GM19328 (cell line): ENCODE measurements at regions not wholly inside any gene's neighbourhood (a gene's known extent, or its start where the extent isn't known, plus 50 kb on each side); places are given as distances from the start of the nearest gene placed in this dataset.

Experiments used
- ATAC-seq: cut with Tn5 transposase; IDR thresholded peaks from one replicate; pipeline ENCODE4 v1.9.1; 2021; ENCODE audit warnings: mild to moderate bottlenecking, moderate library complexity; ENCODE audit not compliant: unreplicated experiment

DNA sequence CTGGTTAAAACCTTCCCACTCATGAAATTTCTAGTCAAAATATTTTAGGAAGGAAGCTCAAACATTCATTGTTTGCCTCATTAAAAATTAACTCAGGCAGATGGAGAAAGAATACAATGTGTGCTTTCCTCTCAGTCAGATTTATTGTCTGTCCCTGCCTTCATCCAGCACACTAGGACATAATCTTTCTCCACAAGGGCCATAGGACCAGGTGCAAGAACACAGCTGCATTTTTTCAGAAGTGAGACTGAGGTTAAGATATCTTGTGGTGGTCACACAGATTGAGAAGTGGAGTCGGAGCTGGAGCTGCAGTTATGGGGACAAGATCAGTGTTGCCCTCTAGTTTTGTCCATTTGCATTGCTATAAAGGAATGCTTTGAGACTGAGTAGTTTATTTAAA is 666.3 kb downstream of the CCSER2 start:
- no peak for ATAC-seq

DNA sequence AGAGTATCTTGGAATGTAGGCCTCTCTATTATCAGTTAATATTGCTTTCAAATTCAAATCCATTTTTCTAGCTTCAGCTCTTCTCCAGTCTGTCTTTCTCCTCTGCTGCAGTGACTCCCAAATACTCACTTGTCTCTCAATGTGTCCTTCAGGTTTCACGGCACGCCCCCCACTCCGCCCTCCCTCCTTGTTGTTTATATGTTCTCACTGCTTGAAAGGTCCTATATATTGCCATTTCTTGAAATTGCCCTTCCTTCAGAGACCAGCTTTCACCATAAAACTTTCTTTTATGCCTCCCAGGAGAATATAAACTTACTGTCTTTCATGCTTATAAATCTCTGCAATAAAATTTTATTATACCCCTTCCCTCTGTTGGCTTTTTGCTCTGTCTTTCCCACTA is 668.2 kb downstream of the CCSER2 start:
- ATAC-seq = no peak

DNA sequence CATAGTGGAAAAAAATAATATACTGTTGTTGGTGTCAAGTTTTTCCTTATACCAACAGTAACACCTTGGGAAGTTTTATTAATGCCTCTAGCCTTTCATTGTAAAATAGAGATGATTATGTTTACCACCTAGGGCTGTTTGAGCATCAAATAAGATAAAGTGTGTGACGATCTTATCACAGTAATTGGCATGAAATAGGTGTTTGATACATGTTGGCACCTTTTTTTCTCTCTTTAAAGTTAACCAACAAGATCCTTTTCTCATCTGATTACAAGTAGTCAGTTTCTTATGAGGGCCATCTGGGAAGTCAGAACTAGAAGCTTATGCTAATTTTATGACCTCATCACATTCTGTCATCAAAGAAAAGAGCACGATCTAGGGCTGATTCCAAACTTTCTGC is 669.5 kb downstream of the CCSER2 start:
- no peak for ATAC-seq

DNA sequence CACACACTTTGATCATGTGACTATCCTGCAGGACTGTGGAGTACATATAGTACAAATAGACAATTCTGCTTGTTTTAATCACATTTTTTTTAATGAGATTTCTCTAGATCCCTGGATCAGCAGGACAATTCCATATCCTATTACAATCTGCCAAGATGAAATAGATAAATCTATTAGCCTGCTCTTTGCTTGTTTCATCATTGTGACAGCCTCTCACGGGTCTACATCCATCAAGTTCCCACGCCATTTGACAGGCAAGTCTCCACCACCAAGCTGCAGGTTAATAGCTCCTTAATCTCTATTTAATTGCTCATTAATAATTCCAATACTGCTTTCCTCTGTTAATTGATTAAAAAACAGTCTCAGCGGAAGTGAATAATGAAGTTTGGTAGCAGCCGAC is 671.5 kb downstream of the CCSER2 start:
- no peak for ATAC-seq

DNA sequence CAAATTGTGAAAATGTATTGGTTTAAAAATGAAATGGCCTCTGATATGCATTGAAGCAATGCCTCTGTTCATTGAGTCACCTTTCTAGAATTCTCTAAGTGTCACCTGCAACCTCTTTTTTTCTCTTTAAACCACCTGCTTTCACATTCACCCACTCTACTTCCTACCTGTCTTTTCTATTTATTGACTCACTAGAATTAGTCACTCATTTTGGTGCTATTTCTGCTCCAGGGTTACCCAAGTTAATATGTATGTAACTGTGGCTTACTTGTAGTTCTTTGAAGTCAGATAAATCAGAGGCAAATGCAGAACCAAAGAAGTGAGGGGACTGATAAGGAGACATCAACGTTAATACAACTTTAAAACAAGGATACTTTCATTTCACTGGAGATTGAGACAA is 674.7 kb downstream of the CCSER2 start:
- no peak for ATAC-seq

DNA sequence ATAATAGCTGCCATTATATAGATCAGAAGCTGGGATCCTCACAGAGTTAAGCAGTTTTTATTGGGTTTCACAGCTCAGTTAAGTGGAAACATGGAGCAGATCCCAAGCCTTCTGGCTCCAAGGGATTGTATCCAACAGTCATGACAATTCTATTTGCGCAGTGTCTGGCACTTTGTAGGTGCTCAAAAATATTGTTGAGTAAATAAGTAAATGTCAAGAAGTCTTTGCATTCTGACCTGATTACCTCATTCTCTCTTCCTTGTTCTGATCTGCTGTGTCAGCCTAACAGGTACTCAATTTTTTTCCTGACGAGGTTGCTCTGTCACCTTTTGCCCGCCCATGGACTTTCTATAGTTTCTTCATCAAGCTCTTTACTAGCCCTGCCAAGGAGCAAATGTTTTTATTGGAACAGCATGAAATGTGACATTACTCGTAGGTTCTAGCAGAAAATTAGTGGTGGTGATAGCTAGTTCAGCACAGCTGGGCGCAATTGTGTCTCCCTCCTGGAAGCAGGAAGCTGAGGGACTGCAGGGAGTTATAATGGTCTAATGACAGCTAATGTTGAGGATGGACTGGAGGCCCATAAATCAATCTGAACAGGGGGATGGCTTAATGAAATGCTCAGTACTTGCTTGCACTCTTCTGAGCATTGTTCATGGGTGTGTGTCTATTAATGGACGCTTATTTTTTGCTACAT is 680.2 kb downstream of the CCSER2 start:
- ATAC-seq = no peak

DNA sequence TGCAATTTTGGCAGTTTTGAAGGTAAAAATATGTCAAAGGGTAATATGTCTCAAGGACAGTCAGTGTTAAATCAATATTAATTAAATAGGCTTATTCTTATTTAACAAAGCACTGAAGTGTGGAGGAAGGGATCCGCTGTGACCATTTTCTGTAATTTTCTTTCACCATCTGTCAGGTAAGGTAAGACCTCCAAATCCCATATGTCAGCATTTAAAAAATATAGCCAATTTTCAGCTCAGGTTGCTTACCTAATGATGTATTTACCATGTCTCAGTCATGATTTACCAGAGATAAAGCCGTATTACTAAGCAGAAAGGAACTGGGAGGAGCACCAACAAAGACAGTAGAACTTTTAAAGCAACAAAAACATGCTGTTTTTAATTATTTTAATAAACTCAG is 683.9 kb downstream of the CCSER2 start:
- ATAC-seq = no peak

DNA sequence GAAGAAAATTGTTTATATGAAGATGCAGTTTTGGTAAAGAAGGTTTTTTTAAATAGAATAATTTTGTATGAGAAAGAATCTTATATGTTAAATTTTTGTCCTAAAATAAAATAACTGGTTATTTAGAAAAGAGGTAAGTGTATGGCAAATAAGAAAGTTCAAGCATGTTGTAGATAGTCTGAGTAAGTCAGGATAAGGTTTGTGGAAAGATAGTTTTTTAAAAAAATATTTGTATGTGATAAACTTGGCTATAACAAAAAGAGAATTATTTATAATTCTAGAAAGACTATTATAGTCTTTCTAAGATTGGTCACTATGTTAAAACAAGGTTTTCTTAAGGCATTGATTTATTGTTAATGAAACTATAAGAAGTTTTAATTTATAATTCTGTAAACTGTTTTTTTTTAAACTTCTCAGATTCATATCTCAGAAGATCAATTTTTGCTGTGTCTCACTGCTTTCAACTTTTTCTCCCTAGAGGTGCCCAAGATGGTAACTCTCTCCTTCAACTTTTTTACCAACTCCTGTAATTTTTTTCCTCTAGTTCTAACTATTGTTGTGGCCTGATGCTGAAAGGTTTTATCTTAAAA is 698.6 kb downstream of the CCSER2 start:
- no peak for ATAC-seq

DNA sequence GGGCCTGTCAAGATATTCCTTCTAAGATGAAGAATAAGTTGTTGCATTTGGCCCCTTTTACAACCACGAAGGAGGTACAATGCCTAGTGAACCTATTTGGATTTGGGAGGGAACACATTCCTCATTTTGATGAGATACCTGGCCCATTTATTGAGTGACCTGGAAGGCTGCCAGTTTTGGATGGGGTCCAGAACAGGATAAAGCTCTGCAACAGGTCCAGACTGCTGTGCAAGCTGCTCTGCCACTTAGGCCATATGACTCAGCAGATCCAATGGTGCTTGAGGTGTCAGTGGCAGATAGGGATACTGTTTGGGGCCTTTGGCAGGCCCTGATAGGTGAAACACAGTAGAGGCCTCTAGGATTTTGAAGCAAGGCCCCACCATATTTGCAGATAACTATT is 704.6 kb downstream of the CCSER2 start:
- ATAC-seq = no peak

DNA sequence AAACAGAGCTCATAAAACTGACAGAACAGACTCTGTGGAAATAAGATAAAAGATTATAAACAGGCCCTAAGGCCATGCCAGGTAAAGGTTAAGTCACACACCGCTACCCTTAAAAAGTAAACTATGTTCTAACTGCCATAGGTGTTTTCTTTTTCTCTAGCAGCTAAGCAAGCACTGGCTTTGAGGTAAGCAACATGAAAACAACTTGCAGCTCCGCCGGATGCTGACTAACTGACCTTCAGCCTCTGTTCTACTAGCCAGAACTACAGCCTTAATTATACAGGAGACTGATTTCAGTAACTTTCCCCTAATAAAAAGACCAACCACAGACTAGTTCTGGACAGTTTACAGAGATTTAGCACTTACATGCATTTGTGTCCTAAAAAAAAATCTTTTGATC is 708.3 kb downstream of the CCSER2 start:
- ATAC-seq = no peak

DNA sequence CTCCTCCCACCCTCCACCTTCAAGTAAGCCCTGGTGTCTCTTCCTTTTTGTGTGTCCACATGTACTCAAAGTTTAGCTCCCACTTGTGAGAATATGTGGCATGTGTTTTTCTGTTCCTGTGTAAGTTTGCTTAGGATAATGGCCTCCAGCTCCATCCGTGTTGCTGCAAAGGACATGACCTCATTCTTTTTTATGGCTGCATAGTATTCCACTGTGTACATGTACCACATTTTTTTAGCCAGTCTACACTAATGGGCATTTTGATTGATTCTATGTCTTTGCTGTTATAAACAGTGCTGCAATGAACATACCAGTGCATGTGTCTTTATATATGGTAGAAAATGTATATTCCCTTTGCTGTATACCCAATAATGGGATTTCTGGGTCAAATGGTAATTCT is 710.9 kb downstream of the CCSER2 start:
- ATAC-seq = no peak

DNA sequence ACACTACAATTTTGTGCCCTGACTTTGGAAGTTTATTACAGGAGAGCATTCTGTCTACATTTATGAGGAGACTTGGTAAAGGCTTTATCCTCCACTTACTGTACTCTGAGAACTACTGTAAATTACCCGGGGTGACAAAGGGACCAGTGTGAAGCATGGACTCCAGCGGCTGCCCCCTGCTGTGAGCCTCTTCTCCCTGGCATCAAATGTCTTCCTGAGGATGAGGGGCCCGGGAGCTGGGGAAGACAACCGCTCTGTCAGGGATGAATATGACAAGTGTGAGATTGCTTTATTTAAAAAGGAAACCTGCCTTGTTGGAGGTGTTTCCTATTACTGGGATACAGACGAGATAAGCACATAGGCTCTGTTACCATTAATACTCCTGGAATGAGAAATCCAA is 714.8 kb downstream of the CCSER2 start:
- no peak for ATAC-seq

DNA sequence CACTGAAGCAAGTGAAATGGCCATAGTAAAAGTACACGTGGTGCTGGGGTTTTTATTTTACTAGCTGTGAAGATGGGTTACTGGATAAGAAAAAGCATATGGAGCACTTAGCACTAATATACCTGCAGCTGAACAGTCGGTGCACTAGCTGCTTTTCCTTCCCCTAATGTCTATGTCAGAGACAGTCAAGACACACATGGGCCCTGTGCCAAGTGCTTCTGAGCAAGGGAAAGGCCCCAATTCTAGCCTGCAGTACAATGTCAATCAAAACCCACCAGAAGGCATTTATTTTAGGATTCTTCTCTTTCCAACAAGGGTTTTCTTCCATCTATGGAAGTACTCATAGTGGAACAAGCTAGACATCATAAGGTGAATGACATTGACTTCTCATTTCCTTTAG is 716.7 kb downstream of the CCSER2 start:
- no peak for ATAC-seq

DNA sequence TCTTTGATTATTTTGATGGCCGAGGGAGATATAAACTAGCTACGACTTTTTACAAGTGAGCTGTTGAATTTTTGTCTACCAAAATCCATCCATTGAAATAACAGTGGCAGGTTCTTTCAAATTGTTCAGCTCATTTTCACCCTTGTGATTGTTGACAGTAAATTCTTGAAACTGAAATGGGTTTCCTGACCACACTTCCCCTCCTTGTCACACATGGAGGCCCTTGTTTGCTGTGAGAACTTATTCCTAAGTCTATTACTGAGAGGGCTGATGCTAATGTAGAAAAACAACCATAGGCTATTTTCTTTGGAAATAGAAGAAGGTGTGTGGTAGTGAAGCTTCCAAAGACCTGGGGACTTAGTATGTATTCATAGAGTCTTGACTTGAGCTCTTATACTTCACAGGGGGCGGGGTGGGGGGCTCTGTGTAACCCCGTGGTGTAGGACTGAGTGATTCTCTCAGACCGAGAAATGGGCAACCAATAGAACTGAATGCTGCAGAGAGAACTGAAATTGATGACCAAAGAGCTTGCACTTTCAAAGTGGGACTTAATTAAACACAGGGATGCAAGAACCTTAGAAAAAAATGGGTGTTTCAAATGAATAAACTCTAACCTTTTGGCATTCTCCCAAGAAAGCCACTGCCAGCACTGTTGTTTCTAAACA is 718.9 kb downstream of the CCSER2 start:
- ATAC-seq = no peak

DNA sequence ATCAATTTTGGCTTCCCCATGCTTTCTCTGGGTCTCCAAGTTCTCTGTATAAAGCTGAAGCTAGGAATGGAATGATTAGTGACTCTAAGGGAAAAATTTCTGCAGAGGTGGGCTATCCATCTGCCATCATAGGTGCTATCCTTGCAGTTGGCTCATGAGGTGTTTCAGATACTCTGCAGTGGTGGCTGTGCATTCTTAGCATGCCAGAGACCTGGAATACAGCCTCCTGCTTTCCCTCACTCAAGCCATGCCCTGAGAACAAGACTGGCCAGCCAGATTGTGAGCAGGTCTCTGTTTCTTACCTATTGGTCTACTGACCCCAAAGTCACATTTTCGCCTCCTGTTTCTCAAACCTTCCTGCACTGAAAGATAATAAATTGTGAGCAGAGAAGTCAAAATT is 719.6 kb downstream of the CCSER2 start:
- no peak for ATAC-seq

DNA sequence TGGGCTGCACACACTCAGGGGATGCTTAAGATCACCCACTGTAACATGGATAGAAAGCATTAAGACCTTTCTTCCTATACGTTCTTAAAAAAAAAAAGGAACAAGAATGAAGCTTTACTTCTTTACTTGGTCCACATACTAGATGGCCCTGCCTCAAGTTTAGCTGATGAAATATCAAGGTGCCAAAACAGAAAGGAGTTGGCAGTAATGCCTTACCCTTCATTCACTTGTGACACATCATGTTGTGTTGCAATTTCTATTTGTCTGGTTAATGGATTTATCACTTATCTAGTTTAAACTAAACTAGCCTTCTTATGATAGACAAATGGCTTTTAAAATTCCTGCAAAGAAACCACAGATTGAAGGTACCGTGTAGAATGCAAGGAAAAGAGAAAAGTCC is 720.3 kb downstream of the CCSER2 start:
- no peak for ATAC-seq

DNA sequence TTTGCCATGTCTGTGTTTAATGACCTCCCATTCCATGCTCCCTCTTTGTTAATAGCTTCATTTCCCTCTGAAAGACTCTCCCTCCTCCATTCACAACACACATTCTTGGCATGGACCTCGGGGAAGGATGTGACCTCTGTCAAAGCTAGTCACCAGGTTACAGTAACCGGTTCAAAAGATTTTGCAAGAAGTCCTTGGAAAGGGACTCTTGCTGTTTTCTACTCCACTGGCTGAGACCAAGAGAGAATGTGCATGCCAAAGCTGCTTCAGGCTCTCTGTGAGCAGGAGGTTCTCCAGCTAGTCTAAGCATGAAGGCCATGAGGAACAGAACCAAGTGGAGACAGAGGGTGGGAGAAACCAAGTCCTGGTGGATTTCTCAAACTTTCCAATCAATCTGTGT is 732.6 kb downstream of the CCSER2 start:
- ATAC-seq = no peak

DNA sequence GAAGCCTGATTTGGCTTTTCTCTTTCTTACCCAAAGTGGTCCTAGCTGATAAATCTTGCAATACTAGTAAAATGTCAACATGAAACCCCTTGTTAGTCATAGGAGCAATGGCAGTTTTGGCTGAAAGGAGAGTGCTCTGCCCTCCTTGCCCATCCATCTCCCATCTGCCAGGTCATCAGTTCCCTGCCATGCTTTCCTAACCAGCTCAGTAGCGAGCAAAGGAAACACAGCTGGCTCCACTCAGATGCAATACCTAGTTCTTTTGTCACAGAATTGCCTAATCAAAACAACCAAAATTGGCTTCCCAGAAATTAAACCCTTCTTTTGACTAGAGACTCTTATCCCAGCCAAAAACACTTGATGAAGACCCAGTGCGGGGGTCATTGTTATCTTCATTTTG is 733.0 kb downstream of the CCSER2 start:
- no peak for ATAC-seq

DNA sequence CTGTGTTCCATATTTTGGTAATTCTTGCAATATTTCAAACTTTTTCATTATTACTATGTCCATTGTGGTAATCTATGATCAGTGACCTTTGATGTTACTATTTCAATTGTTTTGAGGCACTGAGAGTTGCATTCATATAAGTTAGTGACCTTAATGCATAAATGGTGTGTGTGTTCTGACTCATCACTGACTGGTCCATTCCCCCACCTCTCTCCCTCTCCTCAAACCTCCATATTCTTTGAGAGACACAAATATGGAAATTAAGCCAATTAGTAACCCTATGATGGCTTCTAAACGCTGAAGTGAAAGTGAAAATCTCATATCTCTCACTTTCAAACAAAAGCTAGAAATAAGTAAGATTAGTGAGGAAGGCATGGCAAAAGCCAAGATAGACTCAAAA is 739.6 kb downstream of the CCSER2 start:
- no peak for ATAC-seq

DNA sequence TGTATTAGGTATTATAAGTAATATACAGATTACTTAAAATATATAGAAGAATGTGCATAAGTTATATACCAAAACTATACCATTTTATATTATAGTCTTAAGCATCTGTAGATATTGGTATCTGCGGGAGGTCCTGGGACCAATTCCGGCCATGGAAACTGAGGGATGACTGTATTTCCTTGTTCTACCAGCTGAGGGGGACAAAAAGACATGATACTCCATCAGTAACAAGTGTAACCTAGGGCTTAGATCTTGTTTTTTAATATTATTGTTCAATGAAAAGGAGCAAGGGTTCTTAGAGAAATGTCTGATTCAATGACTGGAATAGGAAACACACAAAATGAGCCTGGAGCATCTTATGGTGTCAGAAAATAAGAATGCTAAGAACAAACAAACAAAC is 752.5 kb downstream of the CCSER2 start:
- ATAC-seq = no peak

DNA sequence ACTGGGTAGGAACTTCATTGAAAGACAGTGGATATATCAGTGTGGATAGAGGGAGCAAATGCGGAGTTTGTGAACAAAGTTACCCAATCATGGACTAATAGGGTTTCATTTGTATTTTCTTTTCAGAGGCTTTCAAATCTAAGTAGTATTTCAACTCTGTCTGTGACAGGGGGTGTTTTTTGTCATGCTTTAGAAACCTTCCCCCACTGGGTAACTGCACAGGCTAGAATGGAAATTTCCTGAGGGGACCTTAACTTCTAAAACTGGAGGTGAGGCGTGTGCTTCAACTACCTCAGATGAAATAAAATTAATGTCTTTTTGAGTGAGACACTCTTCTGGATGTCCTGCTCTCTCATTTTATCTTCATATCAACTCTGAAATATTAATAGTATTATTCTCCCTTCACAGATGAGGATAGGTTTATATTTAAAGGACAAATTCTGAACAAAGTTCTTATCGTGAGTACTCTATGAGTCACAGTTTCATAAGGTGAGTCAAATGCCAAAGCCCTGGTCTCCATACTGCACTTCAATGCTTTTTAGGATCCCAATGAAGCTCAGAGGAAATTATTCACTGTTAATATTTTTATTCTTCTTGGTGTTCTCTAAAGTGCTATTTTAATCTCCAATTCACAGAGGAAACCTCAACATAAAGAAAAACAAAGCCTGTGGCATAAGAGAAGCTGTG is 770.6 kb downstream of the CCSER2 start:
- no peak for ATAC-seq

DNA sequence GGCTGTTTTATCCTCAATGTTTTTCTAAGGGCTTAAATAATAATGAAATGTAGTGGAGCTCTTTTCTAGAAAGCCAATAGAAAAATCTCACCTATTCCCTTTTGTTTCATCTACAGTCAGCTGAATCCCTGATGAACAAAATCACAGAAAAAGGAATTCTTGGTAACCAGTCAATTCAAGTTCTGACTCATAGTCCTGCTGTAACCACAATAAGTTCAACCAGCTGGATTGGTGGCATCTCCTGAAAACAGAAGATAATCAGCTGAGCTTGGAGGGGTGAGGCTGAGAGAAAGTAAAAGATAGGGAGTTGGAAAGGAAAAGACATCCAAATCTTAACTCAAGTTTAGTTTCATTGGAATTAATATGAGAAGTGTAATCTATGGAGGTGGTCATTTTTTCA is 772.1 kb downstream of the CCSER2 start:
- no peak for ATAC-seq
